H9 (cell line): ENCODE measurements at regions not wholly inside any gene's neighbourhood (a gene's known extent, or its start where the extent isn't known, plus 50 kb on each side); places are given as distances from the start of the nearest gene placed in this dataset.

Experiments used
- DNase-seq: peaks from one replicate; pipeline ENCODE4 v3.0.0-alpha.2; 2017
- H2AFZ ChIP-seq: one replicate; pipeline ENCODE4 v1.6.1; 2013; ENCODE audit warnings: mild to moderate bottlenecking, low read length, control low read depth, moderate library complexity
- H2AK5ac ChIP-seq: 2 replicates; pipeline ENCODE4 v1.6.1; 2013; ENCODE audit warnings: low read length, control low read depth, mixed read lengths; ENCODE audit not compliant: insufficient read length
- H2BK120ac ChIP-seq: one replicate; pipeline ENCODE4 v1.6.1; 2013; ENCODE audit warnings: low read depth, mild to moderate bottlenecking, low read length, control low read depth, inconsistent platforms; ENCODE audit not compliant: poor library complexity, severe bottlenecking
- H2BK12ac ChIP-seq: 2 replicates; pipeline ENCODE4 v1.6.1; 2013; ENCODE audit warnings: low read length, control low read depth, mixed read lengths, low read depth; ENCODE audit not compliant: insufficient read length
- H2BK15ac ChIP-seq: 2 replicates; pipeline ENCODE4 v1.6.1; 2013; ENCODE audit warnings: low read depth, low read length, control low read depth
- H2BK20ac ChIP-seq: one replicate; pipeline ENCODE4 v1.6.1; 2013; ENCODE audit warnings: low read depth, mild to moderate bottlenecking, low read length, control low read depth, inconsistent platforms; ENCODE audit not compliant: poor library complexity, severe bottlenecking
- H2BK5ac ChIP-seq: 2 replicates; pipeline ENCODE4 v1.6.1; 2013; ENCODE audit warnings: low read length, control low read depth, mixed read lengths; ENCODE audit not compliant: insufficient read length
- H3K14ac ChIP-seq: 2 replicates; pipeline ENCODE4 v1.6.1; 2013; ENCODE audit warnings: low read length, control low read depth; ENCODE audit not compliant: insufficient read depth
- H3K18ac ChIP-seq: 2 replicates; pipeline ENCODE4 v1.6.1; 2013; ENCODE audit warnings: low read depth, mild to moderate bottlenecking, mixed read lengths, low read length, control low read depth; ENCODE audit not compliant: insufficient read length
- H3K23ac ChIP-seq: 2 replicates; pipeline ENCODE4 v1.6.1; 2013; ENCODE audit warnings: low read length, control low read depth, mixed read lengths, low read depth; ENCODE audit not compliant: insufficient read length
- H3K23me2 ChIP-seq: 2 replicates; pipeline ENCODE4 v1.6.1; 2013; ENCODE audit warnings: low read depth, mild to moderate bottlenecking, mixed read lengths, low read length, control low read depth; ENCODE audit not compliant: insufficient read length, poor library complexity, severe bottlenecking
- H3K27ac ChIP-seq: 2 replicates; pipeline ENCODE4 v1.5.1; 2013; ENCODE audit warnings: low read length, control low read depth, mixed read lengths, low read depth; ENCODE audit not compliant: insufficient read length
- H3K27me3 ChIP-seq: 2 replicates; pipeline ENCODE4 v1.6.1; 2013; ENCODE audit warnings: low read length, control low read depth, inconsistent platforms; ENCODE audit not compliant: insufficient read depth
- H3K4ac ChIP-seq: 2 replicates; pipeline ENCODE4 v1.6.1; 2013; ENCODE audit warnings: low read depth, mild to moderate bottlenecking, control low read depth, inconsistent platforms, low read length, moderate library complexity
- H3K4me1 ChIP-seq: 2 replicates; pipeline ENCODE4 v1.6.1; 2013; ENCODE audit warnings: low read length, control low read depth, inconsistent platforms; ENCODE audit not compliant: insufficient read depth
- H3K4me2 ChIP-seq: 2 replicates; pipeline ENCODE4 v1.6.1; 2013; ENCODE audit warnings: low read length, control low read depth, mixed read lengths; ENCODE audit not compliant: insufficient read length, insufficient read depth
- H3K56ac ChIP-seq: 2 replicates; pipeline ENCODE4 v1.6.1; 2013; ENCODE audit warnings: low read depth, mild to moderate bottlenecking, mixed read lengths, low read length, control low read depth; ENCODE audit not compliant: insufficient read length
- H3K79me1 ChIP-seq: 2 replicates; pipeline ENCODE4 v1.6.1; 2013; ENCODE audit warnings: low read depth, mild to moderate bottlenecking, moderate library complexity, low read length, control low read depth, inconsistent platforms; ENCODE audit not compliant: insufficient read depth, poor library complexity, severe bottlenecking
- H3K79me2 ChIP-seq: 2 replicates; pipeline ENCODE4 v1.6.1; 2013; ENCODE audit warnings: low read length, control low read depth, inconsistent platforms; ENCODE audit not compliant: insufficient read depth
- H3K9ac ChIP-seq: 2 replicates; pipeline ENCODE4 v1.6.1; 2013; ENCODE audit warnings: low read length, control low read depth, mixed read lengths; ENCODE audit not compliant: insufficient read length; ENCODE audit errors: extremely low read depth
- H3K9me3 ChIP-seq: one replicate; pipeline ENCODE4 v1.6.1; 2013; ENCODE audit warnings: low read depth, low read length, inconsistent platforms; ENCODE audit not compliant: control insufficient read depth
- H3T11ph ChIP-seq: one replicate; pipeline ENCODE4 v1.6.1; 2013; ENCODE audit warnings: mild to moderate bottlenecking, low read length, control low read depth, inconsistent platforms
- H4K20me1 ChIP-seq: one replicate; pipeline ENCODE4 v1.6.1; 2013; ENCODE audit not compliant: control insufficient read depth, insufficient read length, insufficient read depth
- H4K5ac ChIP-seq: 2 replicates; pipeline ENCODE4 v1.6.1; 2013; ENCODE audit warnings: low read depth, mild to moderate bottlenecking, mixed read lengths, low read length, control low read depth; ENCODE audit not compliant: insufficient read length
- H4K8ac ChIP-seq: replicated peaks from 2 replicates; pipeline ENCODE4 v1.6.1; 2013; ENCODE audit warnings: low read length, control low read depth, mixed read lengths, low read depth; ENCODE audit not compliant: insufficient read length
- H4K91ac ChIP-seq: 2 replicates; pipeline ENCODE4 v1.6.1; 2013; ENCODE audit warnings: low read depth, mild to moderate bottlenecking, moderate library complexity, mixed read lengths, low read length, control low read depth; ENCODE audit not compliant: insufficient read length
- H3K27ac Mint-ChIP-seq, 3 experiments: 2 replicates in 2 of 3; 3 replicates in 1 of 3; pipeline ENCODE4 v1.8.0; 2020 to 2021; ENCODE audit warnings: mixed read lengths in 3 of 3, mild to moderate bottlenecking in 1 of 3, moderate library complexity in 1 of 3
- H3K27me3 Mint-ChIP-seq: 2 replicates; pipeline ENCODE4 v1.8.0; 2021; ENCODE audit warnings: low read depth, mild to moderate bottlenecking, moderate library complexity, mixed read lengths
- H3K36me3 Mint-ChIP-seq, 3 experiments: 2 replicates in 2 of 3; 3 replicates in 1 of 3; pipeline ENCODE4 v1.8.0; 2020 to 2021; ENCODE audit warnings: low read depth in 3 of 3, mixed read lengths in 3 of 3; ENCODE audit not compliant: insufficient read depth in 1 of 3
- H3K4me1 Mint-ChIP-seq, 2 experiments: 2 replicates each; pipeline ENCODE4 v1.8.0; 2020; ENCODE audit warnings: mixed read lengths in 2 of 2
- H3K4me3 Mint-ChIP-seq, 2 experiments: 2 replicates in 1 of 2; 3 replicates in 1 of 2; pipeline ENCODE4 v1.8.0; 2020 to 2021; ENCODE audit warnings: mild to moderate bottlenecking in 2 of 2, mixed read lengths in 2 of 2, moderate library complexity in 1 of 2
- H3K9me3 Mint-ChIP-seq, 2 experiments: 2 replicates in 1 of 2; 3 replicates in 1 of 2; pipeline ENCODE4 v1.8.0; 2020; ENCODE audit warnings: mild to moderate bottlenecking in 2 of 2, mixed read lengths in 2 of 2, moderate library complexity in 1 of 2
- WGBS: extraction: QIAGEN DNeasy Blood & Tissue Kit; methylation state at CpG from one replicate; pipeline ENCODE4 v1.1.7; 2013; ENCODE audit warnings: missing lambda C conversion rate, low lambda C conversion rate, mixed read lengths; ENCODE audit not compliant: insufficient read length; ENCODE audit errors: extremely low coverage; 5-methylcytosine and 5-hydroxymethylcytosine counted together
- TF ChIP-seq, protein P1 (sequence below): fragments of 200-600 bp; sonication (generic); conservative IDR thresholded peaks from 3 replicates; pipeline ENCODE4 v1.8.0; 2021; ENCODE audit warnings: antibody characterized with exemption, mild to moderate bottlenecking

DNA sequence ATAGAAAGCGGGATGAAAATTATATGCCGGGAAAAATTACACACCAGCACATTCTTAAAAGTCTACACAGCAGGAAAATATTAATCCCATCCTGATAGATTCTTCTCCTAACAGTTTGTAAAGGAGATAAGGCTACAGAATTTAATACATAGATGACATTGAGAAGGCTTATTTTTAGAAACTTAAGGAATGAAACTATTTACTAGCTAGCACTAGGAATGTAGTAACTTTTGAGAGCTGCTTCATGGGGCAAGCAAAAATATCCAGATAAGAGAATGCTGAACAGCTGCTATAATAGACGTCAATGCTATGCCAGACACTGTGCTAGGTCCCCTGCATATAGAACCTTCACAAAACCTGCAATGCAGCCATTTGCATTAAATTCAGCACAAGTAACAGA is 912.7 kb upstream of the NR2F2 start:
- H3K79me2 ChIP-seq = no peaks in the 10 kb centered on the region
- Mint-ChIP-seq H3K9me3 (peaks cover 18 to 21% of the 10 kb centered on the region in 2 experiments), H3K27me3 (no peaks in the 10 kb centered on the region), H3K4me3 (no peak overlapping the region), H3K27ac (no peak overlapping the region), H3K36me3 (peaks cover 4 to 12% (median 9%) of the 10 kb centered on the region in 3 experiments; a peak in 5 of 7 replicates), H3K4me1 (peaks cover 0 to 2% of the 10 kb centered on the region in 2 experiments; a peak in 1 of 4 replicates)
- no peak overlapping the region for H3K27ac ChIP-seq
- H2AK5ac ChIP-seq = no peak overlapping the region
- H3K4me1 ChIP-seq = no peaks in the 10 kb centered on the region; the same call in 1 of the 2 replicates
- H3K4ac ChIP-seq = no peak overlapping the region
- no peak for DNase-seq
- no peak overlapping the region for H3T11ph ChIP-seq
- no peaks in the 10 kb centered on the region for H3K79me1 ChIP-seq
- H3K23ac ChIP-seq = no peak overlapping the region
- no peak overlapping the region for H2BK20ac ChIP-seq
- H4K5ac ChIP-seq = no peak overlapping the region
- H2AFZ ChIP-seq = no peak overlapping the region
- H4K91ac ChIP-seq = no peak overlapping the region
- no peak overlapping the region for H2BK15ac ChIP-seq
- no CpG with 5 or more reads among the region's 3 CpGs for WGBS
- H2BK12ac ChIP-seq = no peak overlapping the region
- H3K18ac ChIP-seq = no peak overlapping the region
- H4K20me1 ChIP-seq = no peaks in the 10 kb centered on the region
- H2BK5ac ChIP-seq = no peak overlapping the region
- no peak overlapping the region for H2BK120ac ChIP-seq
- no peak overlapping the region for H3K9ac ChIP-seq
- TF ChIP-seq, protein P1, sequence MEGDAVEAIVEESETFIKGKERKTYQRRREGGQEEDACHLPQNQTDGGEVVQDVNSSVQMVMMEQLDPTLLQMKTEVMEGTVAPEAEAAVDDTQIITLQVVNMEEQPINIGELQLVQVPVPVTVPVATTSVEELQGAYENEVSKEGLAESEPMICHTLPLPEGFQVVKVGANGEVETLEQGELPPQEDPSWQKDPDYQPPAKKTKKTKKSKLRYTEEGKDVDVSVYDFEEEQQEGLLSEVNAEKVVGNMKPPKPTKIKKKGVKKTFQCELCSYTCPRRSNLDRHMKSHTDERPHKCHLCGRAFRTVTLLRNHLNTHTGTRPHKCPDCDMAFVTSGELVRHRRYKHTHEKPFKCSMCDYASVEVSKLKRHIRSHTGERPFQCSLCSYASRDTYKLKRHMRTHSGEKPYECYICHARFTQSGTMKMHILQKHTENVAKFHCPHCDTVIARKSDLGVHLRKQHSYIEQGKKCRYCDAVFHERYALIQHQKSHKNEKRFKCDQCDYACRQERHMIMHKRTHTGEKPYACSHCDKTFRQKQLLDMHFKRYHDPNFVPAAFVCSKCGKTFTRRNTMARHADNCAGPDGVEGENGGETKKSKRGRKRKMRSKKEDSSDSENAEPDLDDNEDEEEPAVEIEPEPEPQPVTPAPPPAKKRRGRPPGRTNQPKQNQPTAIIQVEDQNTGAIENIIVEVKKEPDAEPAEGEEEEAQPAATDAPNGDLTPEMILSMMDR = no peak
- no peak overlapping the region for H3K14ac ChIP-seq
- H3K27me3 ChIP-seq = no peaks in the 10 kb centered on the region
- no peaks in the 10 kb centered on the region for H3K9me3 ChIP-seq
- no peaks in the 10 kb centered on the region for H3K23me2 ChIP-seq
- H3K4me2 ChIP-seq = no peak overlapping the region
- H4K8ac ChIP-seq = no peak overlapping the region
- H3K56ac ChIP-seq = no peak overlapping the region
